Heart right ventricle (tissue), 16 donors: ENCODE measurements at regions not wholly inside any gene's neighbourhood (a gene's known extent, or its start where the extent isn't known, plus 50 kb on each side); places are given as distances from the start of the nearest gene placed in this dataset.

Experiments
- ATAC-seq, 8 donors: fragments of 200-7000 bp; cut with Tn5 transposase; one replicate each; pipeline ENCODE4 v1.9.1; 2020; ENCODE audit warnings: mild to moderate bottlenecking in 8 of 8, moderate library complexity in 8 of 8, moderate number of reproducible peaks in 1 of 8
- DNase-seq, 2 donors: peaks; one replicate each; pipeline ENCODE4 v3.0.0-alpha.2; 2020
- H3K27ac ChIP-seq, 10 donors: fragments of 200-600 bp; sonication (generic) in 2 of 10; one replicate each; pipeline versions ENCODE4 v1.5.0 to v1.8.0; 2020 to 2022; ENCODE audit warnings: mild to moderate bottlenecking in 3 of 10
- H3K27me3 ChIP-seq, 7 donors: fragments of 200-600 bp; one replicate each; pipeline ENCODE4 v1.8.0; 2021 to 2022; ENCODE audit warnings: mild to moderate bottlenecking in 2 of 7
- H3K36me3 ChIP-seq, 9 donors: fragments of 200-600 bp; sonication (generic) in 1 of 9; one replicate each; pipeline versions ENCODE4 v1.5.0 to v1.8.0; 2020 to 2022; ENCODE audit warnings: mild to moderate bottlenecking in 2 of 9
- H3K4me1 ChIP-seq, 9 donors: fragments of 200-600 bp; sonication (generic) in 1 of 9; one replicate each; pipeline versions ENCODE4 v1.5.0 to v1.8.0; 2020 to 2022; ENCODE audit warnings: mild to moderate bottlenecking in 4 of 9
- H3K4me3 ChIP-seq, 10 donors: fragments of 200-600 bp; sonication (generic) in 2 of 10; one replicate each; pipeline versions ENCODE4 v1.5.0 to v1.8.0; 2020 to 2022; ENCODE audit warnings: mild to moderate bottlenecking in 7 of 10, moderate library complexity in 2 of 10
- H3K9me3 ChIP-seq, 11 donors: fragments of 200-600 bp in 10 of 11; sonication (generic) in 2 of 11; one replicate each; pipeline versions ENCODE4 v1.5.0 to v1.8.0; 2013 to 2022; ENCODE audit warnings: mild to moderate bottlenecking in 2 of 11, control low read depth in 1 of 11, moderate library complexity in 1 of 11
- WGBS, 2 donors: extraction: QIAGEN DNeasy Blood & Tissue Kit; methylation state at CpG; one replicate each; pipeline ENCODE4 v1.1.7; 2013; ENCODE audit warnings: inconsistent platforms in 1 of 2; 5-methylcytosine and 5-hydroxymethylcytosine counted together
- intact Hi-C, 10 donors: fragments of 100-400 bp; cut with DNase I; formaldehyde crosslinking; loops; one replicate each; pipeline versions ENCODE4 v1.11.1 to v1.14.2; 2022
- TF ChIP-seq, protein P1 (sequence below), 9 donors: fragments of 200-600 bp; sonication (generic) in 2 of 9; IDR thresholded peaks; one replicate each; pipeline versions ENCODE4 v1.5.0 to v1.8.0; 2021 to 2022; ENCODE audit warnings: antibody characterized with exemption in 9 of 9, mild to moderate bottlenecking in 5 of 9, moderate library complexity in 1 of 9
- donor health status: Arrhythmogenic right ventricular cardiomyopathy.
- donor health status: ischemic (EF 13 %, LVEDD 7.1; RV severe dilation, severe dysfunction).
- donor health status: healthy with polysubstance abuse.
- donor health status: DM: no; HTN: yes; CAD: no.
- donor health status: DM: no; HTN: no; CAD: no.
- donor health status: ischemic (EF 25% LVEDD 6.9; RV normal size, moderate dysfunction).
- donor health status: ischemic (EF 25% LVEDD 5.7; RV mildly dilated, moderate dysfunction).
- donor health status: healthy.
- donor health status: DM: yes; HTN: yes; CAD: no.
- donor health status: Ischemic cardiomyopathy.
- donor health status: ischemic (EF 35%, LVEDD 5.7; RV mildly dilated, moderate dysfunction).
- donor health status: nonischemic (EF 11% LVEDD 7.7; RV severe dilation, severe dysfunction).
- donor health status: DM: yes; HTN: yes; CAD: no.
- donor health status: PGD.
- donor health status: ischemic (EF 29% LVEDD 5.4; RV normal size, mild dysfunction).
- donor health status: nonischemic (EF 23%, LVEDD 6.1; RV moderate dilation, normal function).

DNA sequence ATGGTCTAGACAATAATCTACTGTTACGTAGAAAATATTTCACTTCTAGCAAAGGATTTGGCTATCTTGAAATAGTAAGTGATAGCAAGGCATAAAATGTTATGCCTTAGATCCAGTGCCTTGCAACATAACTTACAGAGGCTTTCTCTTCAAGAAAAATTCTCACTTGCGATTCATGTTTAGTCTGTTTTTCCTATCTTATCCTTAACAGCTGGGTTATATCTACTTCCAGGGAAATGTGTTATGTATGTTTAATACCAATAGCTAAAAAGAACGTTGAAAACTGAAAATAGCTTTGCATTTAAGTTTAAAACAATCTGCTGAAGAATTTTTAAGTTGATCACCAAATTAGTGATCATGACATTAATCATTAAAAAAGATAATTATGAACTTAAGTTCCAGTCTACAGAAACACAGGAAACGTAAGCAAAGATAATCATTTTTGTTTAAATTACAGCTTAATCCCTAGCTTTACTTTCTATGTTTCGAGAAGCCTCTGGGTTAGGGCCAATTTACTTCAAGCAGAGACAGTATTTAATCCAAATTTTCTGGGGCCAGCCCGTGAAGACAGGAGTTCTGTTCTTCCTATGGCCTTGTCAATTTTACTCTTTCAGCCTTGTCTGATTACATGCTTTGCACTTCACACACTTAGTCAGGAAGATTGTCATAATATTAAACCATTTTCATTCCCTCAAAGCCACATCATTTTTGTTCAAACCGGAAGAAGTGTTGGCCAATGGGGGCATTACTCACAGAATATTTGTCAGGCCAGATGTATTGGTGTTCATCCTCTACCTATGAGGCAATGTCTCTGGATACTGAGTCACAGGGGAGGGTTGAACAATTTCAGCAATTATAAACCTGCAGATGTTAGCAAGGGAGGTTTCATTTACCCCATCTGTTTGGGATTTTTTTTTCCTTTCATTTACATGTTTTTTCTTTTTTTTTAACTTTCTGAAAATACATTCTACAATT is 1132.9 kb upstream of the ZEB2 start:
- DNase-seq, result no peak
- intact Hi-C loops, result no loop called here
- 60 to 69% methylated on average over 7 of the region's 7 CpGs for WGBS, 2 donors
- Histone ChIP-seq H3K9me3 (no peaks in the 10 kb centered on the region), H3K4me1 (peaks cover 0 to 14% (median 0%) of the 10 kb centered on the region in 9 donors), H3K27ac (peak overlapping the region in 1 of 10 donors; percentile 49), H3K27me3 (no peaks in the 10 kb centered on the region), H3K4me3 (no peak overlapping the region), H3K36me3 (no peaks in the 10 kb centered on the region)
- peak in 1 of 8 donors; percentile 91 for ATAC-seq
- TF ChIP-seq, protein P1, sequence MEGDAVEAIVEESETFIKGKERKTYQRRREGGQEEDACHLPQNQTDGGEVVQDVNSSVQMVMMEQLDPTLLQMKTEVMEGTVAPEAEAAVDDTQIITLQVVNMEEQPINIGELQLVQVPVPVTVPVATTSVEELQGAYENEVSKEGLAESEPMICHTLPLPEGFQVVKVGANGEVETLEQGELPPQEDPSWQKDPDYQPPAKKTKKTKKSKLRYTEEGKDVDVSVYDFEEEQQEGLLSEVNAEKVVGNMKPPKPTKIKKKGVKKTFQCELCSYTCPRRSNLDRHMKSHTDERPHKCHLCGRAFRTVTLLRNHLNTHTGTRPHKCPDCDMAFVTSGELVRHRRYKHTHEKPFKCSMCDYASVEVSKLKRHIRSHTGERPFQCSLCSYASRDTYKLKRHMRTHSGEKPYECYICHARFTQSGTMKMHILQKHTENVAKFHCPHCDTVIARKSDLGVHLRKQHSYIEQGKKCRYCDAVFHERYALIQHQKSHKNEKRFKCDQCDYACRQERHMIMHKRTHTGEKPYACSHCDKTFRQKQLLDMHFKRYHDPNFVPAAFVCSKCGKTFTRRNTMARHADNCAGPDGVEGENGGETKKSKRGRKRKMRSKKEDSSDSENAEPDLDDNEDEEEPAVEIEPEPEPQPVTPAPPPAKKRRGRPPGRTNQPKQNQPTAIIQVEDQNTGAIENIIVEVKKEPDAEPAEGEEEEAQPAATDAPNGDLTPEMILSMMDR (IDR thresholded peaks at IDR 0.05), result no peak

DNA sequence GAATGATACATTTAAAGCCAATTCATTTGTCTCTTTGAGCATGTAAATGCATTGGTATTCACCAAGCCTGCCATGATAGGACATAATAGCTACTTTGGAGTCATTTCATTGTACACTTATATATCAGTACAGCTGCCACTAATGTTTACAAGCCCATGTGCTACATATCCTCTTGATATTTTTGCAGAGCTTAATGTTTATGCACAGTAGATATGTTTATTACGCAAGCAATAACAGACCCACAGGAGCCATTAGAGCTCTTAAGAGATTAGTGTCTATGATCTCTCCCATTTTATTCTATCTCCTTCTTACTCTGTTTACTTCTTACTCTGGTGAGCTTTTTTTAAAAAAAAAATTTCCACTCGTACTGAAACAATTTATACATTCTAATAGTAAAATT is 1132.1 kb upstream of the ZEB2 start:
- H3K36me3 ChIP-seq, result no peaks in the 10 kb centered on the region
- WGBS, 2 donors, result 75 to 85% methylated on average over 2 of the region's 2 CpGs
- TF ChIP-seq, protein P1 (IDR thresholded peaks at IDR 0.05), result no peak
- no peaks in the 10 kb centered on the region for H3K27me3 ChIP-seq
- DNase-seq (no peak), ATAC-seq (no peak)
- H3K9me3 ChIP-seq, result no peaks in the 10 kb centered on the region
- intact Hi-C loops, result no loop called here
- H3K27ac ChIP-seq, result peak overlapping the region in 1 of 10 donors; percentile 49
- peaks cover 0 to 14% (median 0%) of the 10 kb centered on the region in 9 donors for H3K4me1 ChIP-seq
- no peak overlapping the region for H3K4me3 ChIP-seq

DNA sequence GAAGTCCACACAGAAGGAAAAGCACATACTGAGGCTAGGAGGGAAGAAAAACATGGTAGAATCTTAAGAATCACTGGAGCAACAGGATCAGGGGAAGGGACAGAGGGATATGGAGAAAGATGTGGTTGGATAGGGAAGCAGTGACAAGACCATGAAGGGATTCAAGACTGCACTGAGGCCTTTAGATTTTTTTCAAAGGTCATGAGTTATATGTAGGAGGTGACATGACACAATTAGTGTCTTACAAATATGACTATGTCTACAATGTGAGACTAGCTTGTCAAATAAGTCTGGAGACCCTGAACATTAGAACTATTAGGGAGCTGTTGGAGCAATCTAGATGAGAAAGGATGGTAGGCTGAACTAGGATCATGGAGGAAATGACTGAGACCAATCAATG is 1130.3 kb upstream of the ZEB2 start:
- no peak overlapping the region for H3K4me3 ChIP-seq
- no peaks in the 10 kb centered on the region for H3K36me3 ChIP-seq
- ATAC-seq (no peak), DNase-seq (no peak)
- H3K4me1 ChIP-seq, result peaks cover 0 to 17% (median 0%) of the 10 kb centered on the region in 9 donors
- TF ChIP-seq, protein P1 (IDR thresholded peaks at IDR 0.05), result no peak
- H3K27me3 ChIP-seq, result no peaks in the 10 kb centered on the region
- H3K27ac ChIP-seq, result no peak overlapping the region
- intact Hi-C loops, result no loop called here
- H3K9me3 ChIP-seq, result peaks cover 0 to 8% (median 0%) of the 10 kb centered on the region in 11 donors

DNA sequence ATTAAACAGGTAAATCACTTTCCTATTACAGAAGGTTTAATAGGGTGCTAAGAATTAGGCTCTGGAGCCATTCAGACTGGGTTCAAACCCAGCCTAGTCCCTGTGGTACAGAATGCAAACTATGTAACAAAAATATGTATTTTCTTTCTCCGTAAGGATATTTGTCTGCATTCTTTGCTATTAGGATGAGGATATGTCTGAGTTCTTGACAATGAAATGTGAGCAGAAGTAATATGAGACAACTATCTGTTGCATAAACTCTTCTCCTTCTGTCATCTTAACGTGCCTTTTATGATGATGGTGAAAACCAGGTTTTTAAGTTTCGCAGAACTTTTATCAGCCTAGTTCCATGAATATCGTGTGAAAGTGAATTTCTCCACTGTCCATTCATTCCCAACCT is 1129.1 kb upstream of the ZEB2 start:
- intact Hi-C loops, result no loop called here
- Histone ChIP-seq H3K27ac (no peak overlapping the region), H3K27me3 (no peaks in the 10 kb centered on the region), H3K4me1 (peaks cover 0 to 25% (median 0%) of the 10 kb centered on the region in 9 donors), H3K4me3 (no peak overlapping the region), H3K9me3 (peaks cover 0 to 8% (median 0%) of the 10 kb centered on the region in 11 donors), H3K36me3 (no peaks in the 10 kb centered on the region)
- DNase-seq (no peak), ATAC-seq (no peak)
- 92 to 96% methylated on average over 4 of the region's 4 CpGs for WGBS, 2 donors
- TF ChIP-seq, protein P1 (IDR thresholded peaks at IDR 0.05), result no peak
